Hippocampal formation (tissue), 2 donors: ENCODE measurements at regions not wholly inside any gene's neighbourhood (a gene's known extent, or its start where the extent isn't known, plus 50 kb on each side); places are given as distances from the start of the nearest gene placed in this dataset.

Source experiments
- DNase-seq, 2 donors: peaks; one replicate each; lab custom pipeline; 2025; lab: John Stamatoyannopoulos, UW

GRCh38 chr20:6693178-6693807 is 74.2 kb upstream of the BMP2 start:
- DNase-seq = no peak

GRCh38 chr20:6692566-6693173 is 74.8 kb upstream of the BMP2 start:
- no peak for DNase-seq

- DNase-seq = no peak
Measured at GRCh38 chr20:6691516-6691915, 76.0 kb upstream of the BMP2 start.

GRCh38 chr20:6689339-6689973 is 78.0 kb upstream of the BMP2 start:
- DNase-seq = no peak

GRCh38 chr20:6686171-6686570 is 81.3 kb upstream of the BMP2 start:
- no peak for DNase-seq

GRCh38 chr20:6685626-6686025 is 81.9 kb upstream of the BMP2 start:
- no peak for DNase-seq

- no peak for DNase-seq
Measured at GRCh38 chr20:6685181-6685582, 82.3 kb upstream of the BMP2 start.

GRCh38 chr20:6683021-6683977 is 84.2 kb upstream of the BMP2 start:
- DNase-seq = no peak

GRCh38 chr20:6680854-6681253 is 86.6 kb upstream of the BMP2 start:
- DNase-seq = no peak

GRCh38 chr20:6680441-6680840 is 87.0 kb upstream of the BMP2 start:
- DNase-seq = no peak

GRCh38 chr20:6679086-6679485 is 88.4 kb upstream of the BMP2 start:
- no peak for DNase-seq

GRCh38 chr20:6678101-6678500 is 89.4 kb upstream of the BMP2 start:
- no peak for DNase-seq

GRCh38 chr20:6674831-6675230 is 92.7 kb upstream of the BMP2 start:
- DNase-seq = no peak

GRCh38 chr20:6673071-6673470 is 94.4 kb upstream of the BMP2 start:
- DNase-seq = no peak

GRCh38 chr20:6671829-6672228 is 95.7 kb upstream of the BMP2 start:
- no peak for DNase-seq

- no peak for DNase-seq
Measured at GRCh38 chr20:6668546-6668945, 98.9 kb upstream of the BMP2 start.

- no peak for DNase-seq
Measured at GRCh38 chr20:6665621-6666355, 101.7 kb upstream of the BMP2 start.

- DNase-seq = no peak
Measured at GRCh38 chr20:6665161-6665560, 102.3 kb upstream of the BMP2 start.

- DNase-seq = no peak
Measured at GRCh38 chr20:6664574-6664973, 102.9 kb upstream of the BMP2 start.

- DNase-seq = no peak
Measured at GRCh38 chr20:6663751-6664388, 103.6 kb upstream of the BMP2 start.

- no peak for DNase-seq
Measured at GRCh38 chr20:6663104-6663503, 104.4 kb upstream of the BMP2 start.
